CD4-positive, alpha-beta T cell treated with Interleukin-4 for 4 hours (primary cell): ENCODE measurements at regions not wholly inside any gene's neighbourhood (a gene's known extent, or its start where the extent isn't known, plus 50 kb on each side); places are given as distances from the start of the nearest gene placed in this dataset.
"Not testable (repeated sequence)": the region's sequence is repeated elsewhere in the genome, so short reads cannot be mapped to it uniquely, and the experiment has no call there.

ENCODE experiments used
- DNase-seq: peaks from one replicate; pipeline ENCODE4 v3.0.0-alpha.2; 2020

GRCh38 chr4:32939222-32939621 is 2219.1 kb downstream of the PCDH7 start:
- not testable (repeated sequence) for DNase-seq

GRCh38 chr4:32950866-32951265 is 2230.7 kb downstream of the PCDH7 start:
- no peak for DNase-seq

- no peak for DNase-seq
Observed at GRCh38 chr4:32958586-32958985, 2238.4 kb downstream of the PCDH7 start.

- no peak for DNase-seq
Observed at GRCh38 chr4:32962100-32962499, 2241.9 kb downstream of the PCDH7 start.

- DNase-seq = no peak
Observed at GRCh38 chr4:32985256-32985655, 2265.1 kb downstream of the PCDH7 start.

- no peak for DNase-seq
Observed at GRCh38 chr4:32986236-32986635, 2266.1 kb downstream of the PCDH7 start.

GRCh38 chr4:32987111-32987510 is 2266.9 kb downstream of the PCDH7 start:
- no peak for DNase-seq

GRCh38 chr4:32988165-32988811 is 2268.1 kb downstream of the PCDH7 start:
- DNase-seq = no peak

- no peak for DNase-seq
Observed at GRCh38 chr4:32991663-32992062, 2271.5 kb downstream of the PCDH7 start.

- DNase-seq = no peak
Observed at GRCh38 chr4:32994981-32995881, 2275.1 kb downstream of the PCDH7 start.

- no peak for DNase-seq
Observed at GRCh38 chr4:33013282-33013681, 2293.1 kb downstream of the PCDH7 start.

GRCh38 chr4:33025236-33025635 is 2305.1 kb downstream of the PCDH7 start:
- DNase-seq = no peak

GRCh38 chr4:33029976-33030375 is 2309.8 kb downstream of the PCDH7 start:
- no peak for DNase-seq

- no peak for DNase-seq
Observed at GRCh38 chr4:33031328-33031727, 2311.2 kb downstream of the PCDH7 start.

- DNase-seq = no peak
Observed at GRCh38 chr4:33037464-33037863, 2317.3 kb downstream of the PCDH7 start.

- no peak for DNase-seq
Observed at GRCh38 chr4:33045334-33045733, 2325.2 kb downstream of the PCDH7 start.

- DNase-seq = no peak
Observed at GRCh38 chr4:33052241-33052640, 2332.1 kb downstream of the PCDH7 start.

GRCh38 chr4:33054161-33054560 is 2334.0 kb downstream of the PCDH7 start:
- DNase-seq = no peak

- DNase-seq = no peak
Observed at GRCh38 chr4:33054656-33055196, 2334.6 kb downstream of the PCDH7 start.

- DNase-seq = no peak
Observed at GRCh38 chr4:33057736-33058135, 2337.6 kb downstream of the PCDH7 start.

- DNase-seq = no peak
Observed at GRCh38 chr4:33058998-33059397, 2338.8 kb downstream of the PCDH7 start.

GRCh38 chr4:33060674-33061542 is 2340.7 kb downstream of the PCDH7 start:
- DNase-seq = no peak

GRCh38 chr4:33061727-33062126 is 2341.6 kb downstream of the PCDH7 start:
- DNase-seq = no peak
